Esophagus squamous epithelium (tissue), 5 donors: ENCODE measurements at regions not wholly inside any gene's neighbourhood (a gene's known extent, or its start where the extent isn't known, plus 50 kb on each side); places are given as distances from the start of the nearest gene placed in this dataset.

ENCODE experiments used
- DNase-seq: peaks from one replicate; lab custom pipeline; 2025; lab: John Stamatoyannopoulos, UW
- H3K27ac ChIP-seq, 4 donors: fragments of 200-600 bp; sonication (generic); one replicate each; pipeline ENCODE4 v1.5.1; 2016 to 2019; ENCODE audit warnings: mild to moderate bottlenecking in 1 of 4
- H3K27me3 ChIP-seq, 4 donors: fragments of 200-600 bp; sonication (generic); 1 replicate in 3 of 4; 2 replicates in 1 of 4; pipeline versions ENCODE4 v1.5.1 to v1.6.0; 2017 to 2021; ENCODE audit warnings: antibody characterized with exemption in 1 of 4
- H3K36me3 ChIP-seq, 3 donors: fragments of 200-600 bp; sonication (generic); one replicate each; pipeline ENCODE4 v1.5.1; 2016 to 2019
- H3K4me1 ChIP-seq, 3 donors: fragments of 200-600 bp; sonication (generic); one replicate each; pipeline ENCODE4 v1.5.1; 2017 to 2019
- H3K4me3 ChIP-seq, 4 donors: fragments of 200-600 bp; sonication (generic); 1 replicate in 3 of 4; 2 replicates in 1 of 4; pipeline ENCODE4 v1.5.1; 2016 to 2019; ENCODE audit warnings: mild to moderate bottlenecking in 2 of 4, moderate library complexity in 1 of 4
- H3K9me3 ChIP-seq, 3 donors: fragments of 200-600 bp; sonication (generic); one replicate each; pipeline ENCODE4 v1.5.1; 2016 to 2019
- POLR2A ChIP-seq, 4 donors: fragments of 450-650 bp; IDR thresholded peaks; one replicate each; pipeline ENCODE4 v1.6.1; 2017; ENCODE audit warnings: antibody characterized with exemption in 4 of 4, mild to moderate bottlenecking in 4 of 4, moderate library complexity in 3 of 4
- WGBS, 2 donors: methylation state at CpG; one replicate each; pipeline ENCODE4 v1.1.5; 2018; 5-methylcytosine and 5-hydroxymethylcytosine counted together
- intact Hi-C: fragments of 100-400 bp; cut with DNase I; formaldehyde crosslinking; loops from one replicate; pipeline ENCODE4 v1.15.0; 2022
- TF ChIP-seq, protein P1 (sequence below), 6 experiments: fragments of 450-650 bp in 4 of 6; fragments of 200-600 bp in 2 of 6; sonication (generic) in 2 of 6; IDR thresholded peaks; one replicate each; pipeline ENCODE4 v1.5.1; 2016 to 2019; ENCODE audit warnings: antibody characterized with exemption in 6 of 6, mild to moderate bottlenecking in 4 of 6, moderate library complexity in 4 of 6
- donor health status: DM: yes; HTN: yes; CAD: no.

GRCh38 chr12:87231818-87232217, 797.4 kb downstream of the C12orf50 start:
- no peaks in the 10 kb centered on the region for H3K27me3 ChIP-seq
- no peak for DNase-seq
- intact Hi-C loops = no loop called here
- WGBS, 2 donors = 24 to 36% methylated on average over 1 of the region's 1 CpG
- no peaks in the 10 kb centered on the region for H3K9me3 ChIP-seq
- H3K4me3 ChIP-seq = no peak overlapping the region
- H3K27ac ChIP-seq = no peak overlapping the region
- TF ChIP-seq, protein P1, sequence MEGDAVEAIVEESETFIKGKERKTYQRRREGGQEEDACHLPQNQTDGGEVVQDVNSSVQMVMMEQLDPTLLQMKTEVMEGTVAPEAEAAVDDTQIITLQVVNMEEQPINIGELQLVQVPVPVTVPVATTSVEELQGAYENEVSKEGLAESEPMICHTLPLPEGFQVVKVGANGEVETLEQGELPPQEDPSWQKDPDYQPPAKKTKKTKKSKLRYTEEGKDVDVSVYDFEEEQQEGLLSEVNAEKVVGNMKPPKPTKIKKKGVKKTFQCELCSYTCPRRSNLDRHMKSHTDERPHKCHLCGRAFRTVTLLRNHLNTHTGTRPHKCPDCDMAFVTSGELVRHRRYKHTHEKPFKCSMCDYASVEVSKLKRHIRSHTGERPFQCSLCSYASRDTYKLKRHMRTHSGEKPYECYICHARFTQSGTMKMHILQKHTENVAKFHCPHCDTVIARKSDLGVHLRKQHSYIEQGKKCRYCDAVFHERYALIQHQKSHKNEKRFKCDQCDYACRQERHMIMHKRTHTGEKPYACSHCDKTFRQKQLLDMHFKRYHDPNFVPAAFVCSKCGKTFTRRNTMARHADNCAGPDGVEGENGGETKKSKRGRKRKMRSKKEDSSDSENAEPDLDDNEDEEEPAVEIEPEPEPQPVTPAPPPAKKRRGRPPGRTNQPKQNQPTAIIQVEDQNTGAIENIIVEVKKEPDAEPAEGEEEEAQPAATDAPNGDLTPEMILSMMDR (IDR thresholded peaks at IDR 0.05) = no peak
- TF ChIP-seq POLR2A (IDR thresholded peaks at IDR 0.05) = no peak
- no peaks in the 10 kb centered on the region for H3K4me1 ChIP-seq
- H3K36me3 ChIP-seq = no peaks in the 10 kb centered on the region

DNA sequence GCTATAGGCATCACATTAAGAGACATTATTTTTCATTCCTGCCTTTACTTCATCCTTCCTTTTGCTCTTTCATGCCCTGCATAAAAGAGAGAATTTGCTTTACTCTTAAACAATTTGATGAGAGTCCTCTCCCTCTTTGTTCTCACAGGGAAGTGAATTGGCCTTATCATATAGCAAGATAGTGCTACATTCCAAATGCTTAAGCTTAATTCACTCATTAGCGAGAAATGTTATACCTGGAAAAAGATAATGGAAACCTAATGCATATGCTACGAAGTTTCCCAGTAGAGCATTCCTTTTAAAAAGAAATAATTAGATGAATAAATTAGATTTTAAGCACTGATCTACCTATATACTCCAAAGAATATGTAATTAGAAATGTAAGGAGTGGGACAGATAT, 798.8 kb downstream of the C12orf50 start:
- 71 to 72% methylated on average over 2 of the region's 2 CpGs for WGBS, 2 donors
- H3K36me3 ChIP-seq = no peaks in the 10 kb centered on the region
- no peak overlapping the region for H3K4me3 ChIP-seq
- intact Hi-C loops = no loop called here
- H3K9me3 ChIP-seq = no peaks in the 10 kb centered on the region
- no peak overlapping the region for H3K27ac ChIP-seq
- no peaks in the 10 kb centered on the region for H3K4me1 ChIP-seq
- TF ChIP-seq POLR2A (IDR thresholded peaks at IDR 0.05) = no peak
- TF ChIP-seq, protein P1 (IDR thresholded peaks at IDR 0.05) = no peak
- H3K27me3 ChIP-seq = no peaks in the 10 kb centered on the region
- DNase-seq = no peak

GRCh38 chr12:87227162-87227561, 802.0 kb downstream of the C12orf50 start:
- no peaks in the 10 kb centered on the region for H3K27me3 ChIP-seq
- intact Hi-C loops = no loop called here
- DNase-seq = no peak
- no peaks in the 10 kb centered on the region for H3K36me3 ChIP-seq
- 63 to 70% methylated on average over 3 of the region's 3 CpGs for WGBS, 2 donors
- no peak for TF ChIP-seq POLR2A (IDR thresholded peaks at IDR 0.05)
- TF ChIP-seq, protein P1 (IDR thresholded peaks at IDR 0.05) = no peak
- no peaks in the 10 kb centered on the region for H3K4me1 ChIP-seq
- no peaks in the 10 kb centered on the region for H3K9me3 ChIP-seq
- no peak overlapping the region for H3K27ac ChIP-seq
- H3K4me3 ChIP-seq = no peak overlapping the region

- DNase-seq = no peak
- TF ChIP-seq, protein P1 (IDR thresholded peaks at IDR 0.05) = no peak
- TF ChIP-seq POLR2A (IDR thresholded peaks at IDR 0.05) = no peak
- intact Hi-C loops = no loop called here
Observed at GRCh38 chr12:87217491-87217890, 811.7 kb downstream of the C12orf50 start.

GRCh38 chr12:87216436-87216835, 812.8 kb downstream of the C12orf50 start:
- WGBS, 2 donors = 51 to 61% methylated on average over 4 of the region's 4 CpGs
- intact Hi-C loops = no loop called here

More at GRCh38 chr12:87217491-87217890, 811.7 kb downstream of the C12orf50 start:
- Histone ChIP-seq H3K36me3 (no peaks in the 10 kb centered on the region), H3K27ac (no peak overlapping the region), H3K9me3 (no peaks in the 10 kb centered on the region), H3K4me3 (no peak overlapping the region), H3K27me3 (no peaks in the 10 kb centered on the region), H3K4me1 (no peaks in the 10 kb centered on the region)

More at GRCh38 chr12:87216436-87216835, 812.8 kb downstream of the C12orf50 start:
- Histone ChIP-seq H3K27me3 (no peaks in the 10 kb centered on the region), H3K4me1 (no peaks in the 10 kb centered on the region), H3K27ac (no peak overlapping the region), H3K9me3 (no peaks in the 10 kb centered on the region), H3K4me3 (no peak overlapping the region), H3K36me3 (no peaks in the 10 kb centered on the region)
- TF ChIP-seq, protein P1 (IDR thresholded peaks at IDR 0.05) = no peak
- TF ChIP-seq POLR2A (IDR thresholded peaks at IDR 0.05) = no peak
- no peak for DNase-seq
